ENCODE measurements at regions not wholly inside any gene's neighbourhood (a gene's known extent, or its start where the extent isn't known, plus 50 kb on each side); places are given as distances from the start of the nearest gene placed in this dataset.

DNA sequence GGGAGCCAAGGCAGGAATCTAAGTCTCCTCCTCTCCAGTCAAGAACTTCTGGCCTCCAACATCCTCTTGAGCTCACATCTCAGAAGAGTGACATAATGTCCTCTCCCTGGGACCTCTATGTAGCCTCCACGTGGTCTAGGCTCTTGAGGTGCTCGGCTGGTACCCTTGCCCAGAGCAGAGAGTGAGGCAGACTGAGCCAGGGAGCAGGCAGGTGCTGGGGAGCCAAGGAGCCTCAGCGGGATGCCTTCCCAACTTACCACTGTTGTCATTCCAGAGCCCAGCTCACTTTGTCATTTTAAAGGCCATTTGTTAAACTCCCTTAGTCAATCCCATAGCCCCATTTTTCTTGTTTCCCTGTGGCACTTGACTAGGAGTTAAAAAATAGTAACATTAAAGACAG lies 52.1 kb upstream of the DUSP22 start:
- no peak for DNase-seq
- no peak for ATAC-seq
- intact Hi-C loops (cut with DNase I) = no loop called here

DNA sequence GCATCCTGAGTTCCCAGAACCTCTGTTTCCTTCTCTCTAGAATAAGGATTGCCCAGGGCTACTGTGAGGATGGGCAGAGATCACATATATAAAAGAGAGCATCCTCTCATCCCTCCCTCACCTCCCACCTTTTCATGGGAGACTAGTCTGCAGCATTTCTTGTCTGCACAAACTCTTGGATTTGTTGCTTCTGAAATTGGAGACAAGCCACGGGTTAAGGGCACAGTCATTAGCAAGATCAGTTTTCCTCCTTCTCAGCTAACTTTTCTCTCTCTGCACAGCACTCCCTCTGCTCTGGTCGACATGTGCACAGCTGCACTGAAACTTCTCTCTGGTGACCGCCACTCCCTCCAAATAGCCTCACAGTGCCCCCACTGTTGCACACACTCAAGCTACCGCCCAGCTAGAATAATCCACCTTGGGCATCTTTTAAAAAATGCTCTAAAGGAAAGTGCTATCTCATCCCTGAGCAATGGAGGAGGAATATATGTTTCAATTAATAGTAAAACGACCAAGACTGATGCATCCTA lies 50.9 kb upstream of the DUSP22 start:
- DNase-seq = no peak
- intact Hi-C loops (cut with DNase I) = no loop called here
- ATAC-seq = no peak
